Parathyroid adenoma (tissue), 2 donors: ENCODE measurements at regions not wholly inside any gene's neighbourhood (a gene's known extent, or its start where the extent isn't known, plus 50 kb on each side); places are given as distances from the start of the nearest gene placed in this dataset.
A peak's percentile ranks its signal among the peaks of the same experiment; 100 is the strongest.

Experiments
- H2AFZ ChIP-seq: fragments of 300-600 bp; sonication (generic); one replicate; pipeline ENCODE4 v1.7.0; 2017; ENCODE audit warnings: antibody characterized with exemption, mild to moderate bottlenecking
- H3K27ac ChIP-seq: fragments of 300-600 bp; sonication (generic); one replicate; pipeline ENCODE4 v1.7.0; 2017
- H3K27me3 ChIP-seq: fragments of 300-600 bp; sonication (generic); one replicate; pipeline ENCODE4 v1.7.0; 2017; ENCODE audit warnings: low read length; ENCODE audit not compliant: control insufficient read depth, insufficient read depth
- H3K36me3 ChIP-seq: fragments of 300-600 bp; sonication (generic); one replicate; pipeline ENCODE4 v1.7.0; 2017; ENCODE audit warnings: low read length; ENCODE audit not compliant: control insufficient read depth, insufficient read depth
- H3K4me1 ChIP-seq: fragments of 300-600 bp; sonication (generic); one replicate; pipeline ENCODE4 v1.7.0; 2017; ENCODE audit warnings: control low read depth
- H3K4me2 ChIP-seq: fragments of 300-600 bp; sonication (generic); one replicate; pipeline ENCODE4 v1.7.0; 2017; ENCODE audit warnings: low read length
- H3K4me3 ChIP-seq: fragments of 300-600 bp; sonication (generic); one replicate; pipeline ENCODE4 v1.7.0; 2017; ENCODE audit warnings: low read depth, low read length
- H3K79me2 ChIP-seq: fragments of 300-600 bp; sonication (generic); one replicate; pipeline ENCODE4 v1.7.0; 2017; ENCODE audit warnings: control low read depth
- H3K9ac ChIP-seq: fragments of 300-600 bp; sonication (generic); one replicate; pipeline ENCODE4 v1.7.0; 2017; ENCODE audit warnings: mild to moderate bottlenecking
- H3K9me3 ChIP-seq: fragments of 300-600 bp; sonication (generic); one replicate; pipeline ENCODE4 v1.7.0; 2017; ENCODE audit warnings: low read length; ENCODE audit not compliant: control insufficient read depth
- CTCF ChIP-seq: fragments of 300-600 bp; sonication (generic); IDR thresholded peaks from one replicate; pipeline ENCODE4 v1.7.0; 2017; ENCODE audit warnings: antibody characterized with exemption, mild to moderate bottlenecking
- donor health status: primary hyperparathyroidism.

- H3K4me2 ChIP-seq: no peak overlapping the region
- no peak overlapping the region for H3K9ac ChIP-seq
- no peaks in the 10 kb centered on the region for H3K4me1 ChIP-seq
- no peaks in the 10 kb centered on the region for H3K79me2 ChIP-seq
- TF ChIP-seq CTCF: no peak
- no peak overlapping the region for H2AFZ ChIP-seq
- H3K27me3 ChIP-seq: no peaks in the 10 kb centered on the region
- no peaks in the 10 kb centered on the region for H3K9me3 ChIP-seq
- H3K4me3 ChIP-seq: no peak overlapping the region
- H3K36me3 ChIP-seq: no peaks in the 10 kb centered on the region
- no peak overlapping the region for H3K27ac ChIP-seq
Measured at GRCh38 chr14:71758229-71758951, 173.8 kb upstream of the RGS6 start.

DNA sequence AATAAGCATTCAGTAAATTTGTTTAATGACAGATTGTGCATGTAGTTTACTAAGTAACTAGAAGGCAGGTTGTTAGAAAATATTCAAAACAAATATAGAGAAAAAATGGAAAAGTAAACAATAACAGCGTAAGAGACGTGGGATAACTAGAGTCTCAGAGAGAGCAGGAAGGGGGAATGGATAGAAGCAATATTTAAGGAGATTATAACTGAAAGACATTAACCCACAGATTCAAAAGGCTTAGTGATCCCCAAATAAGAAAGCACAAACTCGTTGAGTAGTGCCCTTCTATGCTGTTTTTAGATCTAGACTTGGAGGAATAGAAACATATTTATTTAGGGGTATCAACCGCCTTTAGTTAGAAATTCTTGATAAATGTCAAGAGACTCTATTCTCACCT is 169.7 kb upstream of the RGS6 start:
- TF ChIP-seq CTCF: no peak

DNA sequence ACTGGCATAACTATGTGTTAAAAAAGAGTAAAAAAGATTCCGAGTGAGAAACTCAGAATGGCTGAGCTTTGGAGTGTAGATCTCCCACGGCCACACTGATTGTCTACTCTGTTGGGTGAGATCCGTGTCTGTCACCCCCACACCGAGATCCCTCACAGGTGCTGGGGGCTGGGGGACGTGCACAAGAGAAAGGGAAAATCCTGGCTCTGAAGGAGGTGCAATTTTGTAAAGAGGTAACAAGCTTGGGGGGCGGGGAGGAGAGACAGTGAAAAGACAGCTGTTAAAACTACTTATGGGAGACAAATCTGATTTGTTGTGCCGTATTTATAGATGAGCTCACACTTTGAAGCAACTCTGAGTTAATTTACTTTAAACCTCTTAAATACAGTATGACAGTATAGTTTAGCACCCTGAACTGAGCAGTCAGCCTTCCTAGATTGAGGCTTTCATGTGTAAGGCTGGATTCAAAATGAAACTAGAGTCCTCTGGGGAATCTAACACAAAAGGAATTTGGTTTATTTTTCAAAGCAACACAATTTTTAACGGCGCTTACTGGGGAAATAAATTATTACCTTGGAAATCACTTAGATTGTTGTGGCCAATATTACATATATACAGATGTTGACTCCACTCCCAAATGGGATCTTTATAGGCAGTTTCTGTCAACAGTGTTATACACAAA is 167.4 kb upstream of the RGS6 start:
- no peaks in the 10 kb centered on the region for H3K79me2 ChIP-seq
- H3K4me2 ChIP-seq: no peak overlapping the region
- H3K9me3 ChIP-seq: no peaks in the 10 kb centered on the region
- TF ChIP-seq CTCF: no peak
- peak overlapping the region; percentile 54 for H2AFZ ChIP-seq
- no peak overlapping the region for H3K9ac ChIP-seq
- H3K36me3 ChIP-seq: no peaks in the 10 kb centered on the region
- H3K27ac ChIP-seq: no peak overlapping the region
- no peaks in the 10 kb centered on the region for H3K4me1 ChIP-seq
- H3K4me3 ChIP-seq: no peak overlapping the region
- H3K27me3 ChIP-seq: no peaks in the 10 kb centered on the region

More for the DNA sequence above, 169.7 kb upstream of the RGS6 start:
- no peak overlapping the region for H2AFZ ChIP-seq
- no peaks in the 10 kb centered on the region for H3K79me2 ChIP-seq
- no peaks in the 10 kb centered on the region for H3K9me3 ChIP-seq
- H3K4me3 ChIP-seq: no peak overlapping the region
- no peaks in the 10 kb centered on the region for H3K4me1 ChIP-seq
- H3K9ac ChIP-seq: no peak overlapping the region
- H3K4me2 ChIP-seq: no peak overlapping the region
- no peak overlapping the region for H3K27ac ChIP-seq
- H3K27me3 ChIP-seq: no peaks in the 10 kb centered on the region
- H3K36me3 ChIP-seq: no peaks in the 10 kb centered on the region

DNA sequence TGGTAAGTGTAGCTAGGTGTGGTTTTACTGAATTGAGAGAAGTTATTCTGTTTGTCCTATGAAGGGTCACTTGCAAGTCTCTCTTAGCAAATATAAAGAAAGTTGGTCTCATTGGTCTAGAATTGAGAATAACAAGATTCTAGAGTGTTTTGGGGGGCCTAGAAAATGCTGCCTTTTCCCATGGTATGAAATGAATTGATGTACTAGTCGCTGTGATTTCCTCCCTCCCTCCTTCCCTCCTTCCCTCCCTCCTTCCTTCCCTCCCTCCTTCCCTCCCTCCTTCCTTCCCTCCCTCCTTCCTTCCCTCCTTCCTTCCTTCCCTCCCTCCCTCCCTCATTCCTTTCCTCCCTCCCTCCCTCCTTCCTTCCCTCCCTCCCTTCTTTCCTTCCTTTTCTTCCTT is 166.7 kb upstream of the RGS6 start:
- no peak overlapping the region for H3K4me3 ChIP-seq
- H3K79me2 ChIP-seq: no peaks in the 10 kb centered on the region
- no peaks in the 10 kb centered on the region for H3K4me1 ChIP-seq
- no peak overlapping the region for H2AFZ ChIP-seq
- no peak overlapping the region for H3K27ac ChIP-seq
- no peak overlapping the region for H3K4me2 ChIP-seq
- no peak for TF ChIP-seq CTCF
- no peak overlapping the region for H3K9ac ChIP-seq
- no peaks in the 10 kb centered on the region for H3K27me3 ChIP-seq
- H3K36me3 ChIP-seq: no peaks in the 10 kb centered on the region
- H3K9me3 ChIP-seq: no peaks in the 10 kb centered on the region
